IMR-90 (cell line): ENCODE measurements at regions not wholly inside any gene's neighbourhood (a gene's known extent, or its start where the extent isn't known, plus 50 kb on each side); places are given as distances from the start of the nearest gene placed in this dataset.

Source experiments
- ATAC-seq: fragments of 200-7000 bp; cut with Tn5 transposase; 2 replicates; pipeline ENCODE4 v1.9.1; 2020; ENCODE audit warnings: low read depth, mild to moderate bottlenecking, moderate library complexity
- BruUV-seq: library from RNA; stranded (reverse); fragments of 400-500 nt; replicated peaks from 2 replicates; lab custom pipeline; 2021; lab: Mats Ljungman, UMichigan
- CTCF ChIA-PET: fragments of 300-600 bp; formaldehyde crosslinking; extraction: SDS; loops from one replicate; lab custom pipeline; 2021; ENCODE audit warnings: antibody characterized with exemption; lab: Yijun Ruan, JAX
- POLR2A ChIA-PET: fragments of 300-600 bp; sonication (Branson Sonifier 250); formaldehyde crosslinking; loops from one replicate; lab custom pipeline; 2022; ENCODE audit warnings: antibody characterized with exemption; ENCODE audit not compliant: unreplicated experiment; lab: Charles Lee
- DNase-seq: peaks from one replicate; pipeline ENCODE4 v3.0.0; 2013
- H2AFZ ChIP-seq: replicated peaks from 2 replicates; pipeline ENCODE3; 2013; ENCODE audit warnings: low read length, mild to moderate bottlenecking; ENCODE audit not compliant: poor library complexity
- H2AK5ac ChIP-seq: 2 replicates; pipeline ENCODE4 v1.6.1; 2013; ENCODE audit warnings: low read depth, low read length, inconsistent platforms
- H2AK9ac ChIP-seq: replicated peaks from 2 replicates; pipeline ENCODE3; 2013; ENCODE audit warnings: mild to moderate bottlenecking, low read depth, low read length, moderate library complexity; ENCODE audit not compliant: poor library complexity
- H2BK120ac ChIP-seq: 2 replicates; pipeline ENCODE4 v1.6.1; 2013; ENCODE audit warnings: low read depth, low read length, inconsistent platforms
- H2BK15ac ChIP-seq: 3 replicates; pipeline ENCODE4 v1.6.1; 2013; ENCODE audit warnings: low read depth, low read length, inconsistent platforms
- H2BK20ac ChIP-seq: 2 replicates; pipeline ENCODE4 v1.6.1; 2013; ENCODE audit warnings: low read depth, mild to moderate bottlenecking, inconsistent platforms, low read length, moderate library complexity
- H2BK5ac ChIP-seq: 2 replicates; pipeline ENCODE4 v1.6.1; 2013; ENCODE audit warnings: mild to moderate bottlenecking, low read depth, low read length, inconsistent platforms; ENCODE audit not compliant: poor library complexity, severe bottlenecking
- H3K14ac ChIP-seq: replicated peaks from 2 replicates; pipeline ENCODE4 v1.6.1; 2013; ENCODE audit warnings: low read depth, low read length, inconsistent platforms
- H3K18ac ChIP-seq: 2 replicates; pipeline ENCODE4 v1.6.1; 2013; ENCODE audit warnings: low read depth, low read length, control low read depth
- H3K23ac ChIP-seq: 2 replicates; pipeline ENCODE4 v1.6.1; 2013; ENCODE audit warnings: low read depth, low read length, inconsistent platforms
- H3K27ac ChIP-seq: 2 replicates; pipeline ENCODE4 v1.5.1; 2013; ENCODE audit warnings: mild to moderate bottlenecking, control low read depth, low read length; ENCODE audit not compliant: insufficient read depth
- H3K27me3 ChIP-seq: 2 replicates; pipeline ENCODE4 v1.6.1; 2013; ENCODE audit warnings: low read length; ENCODE audit not compliant: control insufficient read depth, insufficient read depth
- H3K36me3 ChIP-seq: 2 replicates; pipeline ENCODE4 v1.6.1; 2013; ENCODE audit warnings: low read length, mixed read lengths; ENCODE audit not compliant: control insufficient read depth, insufficient read depth
- H3K4ac ChIP-seq: 2 replicates; pipeline ENCODE4 v1.6.1; 2013; ENCODE audit warnings: low read depth, low read length, inconsistent platforms
- H3K4me1 ChIP-seq: 2 replicates; pipeline ENCODE4 v1.6.1; 2013; ENCODE audit warnings: low read length, mixed read lengths; ENCODE audit not compliant: control insufficient read depth, insufficient read depth
- H3K4me2 ChIP-seq: 2 replicates; pipeline ENCODE4 v1.6.1; 2013; ENCODE audit warnings: low read depth, mild to moderate bottlenecking, control low read depth, low read length, moderate library complexity
- H3K4me3 ChIP-seq: 2 replicates; pipeline ENCODE4 v1.5.1; 2013; ENCODE audit warnings: low read depth, mild to moderate bottlenecking, control low read depth, low read length, moderate library complexity; ENCODE audit not compliant: insufficient read depth
- H3K56ac ChIP-seq: 2 replicates; pipeline ENCODE4 v1.6.1; 2013; ENCODE audit warnings: low read length, inconsistent platforms; ENCODE audit not compliant: insufficient read depth; ENCODE audit errors: extremely low read depth
- H3K79me1 ChIP-seq, 2 experiments: 2 replicates each; pipeline ENCODE4 v1.6.1; 2013; ENCODE audit warnings: low read length in 2 of 2, inconsistent platforms in 1 of 2, low read depth in 1 of 2
- H3K9ac ChIP-seq: 2 replicates; pipeline ENCODE4 v1.6.1; 2013; ENCODE audit warnings: low read depth, low read length, control low read depth
- H3K9me1 ChIP-seq: 2 replicates; pipeline ENCODE4 v1.6.1; 2013; ENCODE audit warnings: low read length, inconsistent platforms; ENCODE audit not compliant: insufficient read depth
- H3K9me3 ChIP-seq: 2 replicates; pipeline ENCODE4 v1.6.1; 2013; ENCODE audit warnings: low read length; ENCODE audit not compliant: control insufficient read depth, insufficient read depth
- H4K20me1 ChIP-seq: 2 replicates; pipeline ENCODE4 v1.6.1; 2013; ENCODE audit warnings: low read length, inconsistent platforms; ENCODE audit not compliant: insufficient read depth
- H4K5ac ChIP-seq: 2 replicates; pipeline ENCODE4 v1.6.1; 2013; ENCODE audit warnings: mild to moderate bottlenecking, low read depth, low read length, control low read depth
- H4K8ac ChIP-seq, 2 experiments: 2 replicates each; pipeline ENCODE4 v1.6.1; 2013; ENCODE audit warnings: low read depth in 2 of 2, low read length in 2 of 2, control low read depth in 1 of 2, inconsistent platforms in 1 of 2
- H4K91ac ChIP-seq: 2 replicates; pipeline ENCODE4 v1.6.1; 2013; ENCODE audit warnings: low read depth, low read length, inconsistent platforms; ENCODE audit not compliant: insufficient read depth
- CHD1 ChIP-seq: IDR thresholded peaks from 2 replicates; pipeline ENCODE4 v1.6.1; 2012; ENCODE audit warnings: low read depth, low read length, improper control_type of control experiment
- WGBS, 2 experiments: methylation state at CpG; one replicate each; pipeline versions ENCODE4 v1.1.5 to v1.1.7; 2013; ENCODE audit warnings: missing lambda C conversion rate in 2 of 2; ENCODE audit not compliant: insufficient read length in 1 of 2; ENCODE audit errors: extremely low coverage in 2 of 2; 5-methylcytosine and 5-hydroxymethylcytosine counted together
- dilution Hi-C: fragments of 300-500 bp; cut with HindIII; formaldehyde crosslinking; loops from one replicate; pipeline ENCODE4 v1.14.3; 2018; ENCODE audit warnings: low sequenced_read_pairs; ENCODE audit not compliant: unreplicated experiment
- in situ Hi-C: fragments of 300-500 bp; cut with MboI; formaldehyde crosslinking; loops from 3 replicates; pipeline ENCODE4 v1.14.3; 2019; ENCODE audit warnings: low sequenced_read_pairs, inconsistent platforms, mixed read lengths
- intact Hi-C: fragments of 100-400 bp; cut with micrococcal nuclease; formaldehyde crosslinking; loops from 2 replicates; pipeline ENCODE4 v1.10.0; 2022

GRCh38 chr4:4609622-4610334, 67.9 kb upstream of the STX18 start:
- no peaks in the 10 kb centered on the region for H3K36me3 ChIP-seq
- in situ Hi-C loops (no loop called here), intact Hi-C loops (no loop called here), dilution Hi-C loops (no loop called here)
- POLR2A ChIA-PET: no interaction called here
- no peak for TF ChIP-seq CHD1
- no peaks in the 10 kb centered on the region for H3K9me3 ChIP-seq
- H3K4me1 ChIP-seq: peaks cover 2% of the 10 kb centered on the region; the same call in 1 of the 2 replicates
- no peak overlapping the region for H2BK120ac ChIP-seq
- H4K8ac ChIP-seq: no peak overlapping the region
- DNase-seq (no peak), ATAC-seq (no peak)
- no peaks in the 10 kb centered on the region for H3K79me1 ChIP-seq
- no peak overlapping the region for H2BK15ac ChIP-seq
- no CpG with 5 or more reads among the region's 10 CpGs for WGBS, 2 experiments
- H2AK9ac ChIP-seq: no peak overlapping the region
- no TSS peak for BruUV-seq
- no peak overlapping the region for H3K4ac ChIP-seq
- no peak overlapping the region for H4K91ac ChIP-seq
- H3K18ac ChIP-seq: no peak overlapping the region
- H2AK5ac ChIP-seq: no peak overlapping the region
- H4K5ac ChIP-seq: no peak overlapping the region
- H2BK20ac ChIP-seq: no peak overlapping the region
- H3K4me2 ChIP-seq: no peak overlapping the region
- no peak overlapping the region for H3K23ac ChIP-seq
- H3K27me3 ChIP-seq: no peaks in the 10 kb centered on the region
- no peak overlapping the region for H3K9ac ChIP-seq
- no peak overlapping the region for H3K4me3 ChIP-seq
- no peaks in the 10 kb centered on the region; the same call in 1 of the 2 replicates for H3K9me1 ChIP-seq
- H4K20me1 ChIP-seq: no peaks in the 10 kb centered on the region
- H2AFZ ChIP-seq: no peak overlapping the region
- CTCF ChIA-PET: no interaction called here
- no peak overlapping the region for H3K27ac ChIP-seq
- H3K56ac ChIP-seq: no peak overlapping the region
- no peak overlapping the region for H3K14ac ChIP-seq
- no peak overlapping the region for H2BK5ac ChIP-seq
